Kidney (tissue), 13 donors: ENCODE measurements at regions not wholly inside any gene's neighbourhood (a gene's known extent, or its start where the extent isn't known, plus 50 kb on each side); places are given as distances from the start of the nearest gene placed in this dataset.
A peak's percentile ranks its signal among the peaks of the same experiment; 100 is the strongest.

Experiments
- DNase-seq, 5 donors: peaks; one replicate each; pipeline ENCODE4 v3.0.0-alpha.2; 2013 to 2020
- FAIRE-seq: peaks from 2 replicates; lab custom pipeline; 2012; peaks lifted over from hg19 to GRCh38; lab: Jason Lieb, UNC
- H3K27ac ChIP-seq, 2 donors: one replicate each; pipeline ENCODE4 v1.7.0; 2013; ENCODE audit warnings: low read depth in 2 of 2, low read length in 2 of 2, inconsistent platforms in 1 of 2
- H3K27me3 ChIP-seq: one replicate; pipeline ENCODE4 v1.7.1; 2013; ENCODE audit warnings: low read length, inconsistent platforms; ENCODE audit not compliant: control insufficient read depth, insufficient read depth
- H3K36me3 ChIP-seq, 3 donors: one replicate each; pipeline versions ENCODE4 v1.7.0 to v1.7.1; 2013; ENCODE audit warnings: low read length in 3 of 3, control low read depth in 1 of 3, inconsistent platforms in 1 of 3; ENCODE audit not compliant: insufficient read depth in 3 of 3, control insufficient read depth in 2 of 3
- H3K4me1 ChIP-seq, 3 donors: one replicate each; pipeline versions ENCODE4 v1.7.0 to v1.7.1; 2013; ENCODE audit warnings: low read length in 3 of 3, inconsistent platforms in 1 of 3, low read depth in 1 of 3; ENCODE audit not compliant: control insufficient read depth in 2 of 3, insufficient read depth in 2 of 3
- H3K4me3 ChIP-seq, 3 donors: one replicate each; pipeline versions ENCODE4 v1.7.0 to v1.8.1; 2013; ENCODE audit warnings: low read length in 3 of 3, control low read depth in 1 of 3, inconsistent platforms in 1 of 3
- H3K9ac ChIP-seq, 3 donors: one replicate each; pipeline versions ENCODE4 v1.7.0 to v1.7.1; 2013; ENCODE audit warnings: low read length in 3 of 3, control low read depth in 1 of 3, inconsistent platforms in 1 of 3
- H3K9me3 ChIP-seq, 3 donors: one replicate each; pipeline versions ENCODE4 v1.7.0 to v1.7.1; 2013; ENCODE audit warnings: low read length in 3 of 3, control low read depth in 1 of 3, inconsistent platforms in 1 of 3; ENCODE audit not compliant: control insufficient read depth in 2 of 3, insufficient read depth in 1 of 3
- intact Hi-C: fragments of 100-400 bp; cut with DNase I; formaldehyde crosslinking; loops from one replicate; pipeline ENCODE4 v1.11.1; 2022
- TF ChIP-seq, protein P1 (sequence below): IDR thresholded peaks from 3 replicates; pipeline ENCODE4 v1.5.1; 2012; ENCODE audit warnings: mild to moderate bottlenecking, moderate library complexity, borderline replicate concordance; ENCODE audit not compliant: insufficient read depth; ENCODE audit errors: extremely low read depth
- donor health status: control.
- donor health status: control.
- donor health status: control.
- donor health status: control.
- donor health status: control.
- donor health status: DM: yes; HTN: yes; CAD: no.
- donor health status: Normal renal cell carcinoma (clear cell type).

- Histone ChIP-seq H3K4me1 (no peaks in the 10 kb centered on the region), H3K36me3 (no peaks in the 10 kb centered on the region), H3K9me3 (no peaks in the 10 kb centered on the region), H3K27ac (no peak overlapping the region), H3K9ac (no peak overlapping the region), H3K4me3 (no peak overlapping the region), H3K27me3 (no peaks in the 10 kb centered on the region)
- TF ChIP-seq, protein P1, sequence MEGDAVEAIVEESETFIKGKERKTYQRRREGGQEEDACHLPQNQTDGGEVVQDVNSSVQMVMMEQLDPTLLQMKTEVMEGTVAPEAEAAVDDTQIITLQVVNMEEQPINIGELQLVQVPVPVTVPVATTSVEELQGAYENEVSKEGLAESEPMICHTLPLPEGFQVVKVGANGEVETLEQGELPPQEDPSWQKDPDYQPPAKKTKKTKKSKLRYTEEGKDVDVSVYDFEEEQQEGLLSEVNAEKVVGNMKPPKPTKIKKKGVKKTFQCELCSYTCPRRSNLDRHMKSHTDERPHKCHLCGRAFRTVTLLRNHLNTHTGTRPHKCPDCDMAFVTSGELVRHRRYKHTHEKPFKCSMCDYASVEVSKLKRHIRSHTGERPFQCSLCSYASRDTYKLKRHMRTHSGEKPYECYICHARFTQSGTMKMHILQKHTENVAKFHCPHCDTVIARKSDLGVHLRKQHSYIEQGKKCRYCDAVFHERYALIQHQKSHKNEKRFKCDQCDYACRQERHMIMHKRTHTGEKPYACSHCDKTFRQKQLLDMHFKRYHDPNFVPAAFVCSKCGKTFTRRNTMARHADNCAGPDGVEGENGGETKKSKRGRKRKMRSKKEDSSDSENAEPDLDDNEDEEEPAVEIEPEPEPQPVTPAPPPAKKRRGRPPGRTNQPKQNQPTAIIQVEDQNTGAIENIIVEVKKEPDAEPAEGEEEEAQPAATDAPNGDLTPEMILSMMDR: no peak
- FAIRE-seq (no peak), DNase-seq (no peak)
- intact Hi-C loops: no loop called here
Measured at GRCh38 chr4:119744580-119744979, 116.0 kb upstream of the PDE5A start.

- Histone ChIP-seq H3K27ac (no peak overlapping the region), H3K27me3 (no peaks in the 10 kb centered on the region), H3K4me1 (no peaks in the 10 kb centered on the region), H3K9ac (no peak overlapping the region), H3K9me3 (no peaks in the 10 kb centered on the region), H3K4me3 (no peak overlapping the region), H3K36me3 (no peaks in the 10 kb centered on the region)
- intact Hi-C loops: no loop called here
- no peak for FAIRE-seq
- TF ChIP-seq, protein P1: no peak
- DNase-seq: no peak
Measured at GRCh38 chr4:119743644-119744043, 115.0 kb upstream of the PDE5A start.

- Histone ChIP-seq H3K9me3 (no peaks in the 10 kb centered on the region), H3K4me3 (no peak overlapping the region), H3K27me3 (no peaks in the 10 kb centered on the region), H3K9ac (no peak overlapping the region), H3K4me1 (no peaks in the 10 kb centered on the region), H3K36me3 (no peaks in the 10 kb centered on the region), H3K27ac (no peak overlapping the region)
- DNase-seq (peak in 2 of 5 donors; percentile 39 to 45), FAIRE-seq (no peak)
- TF ChIP-seq, protein P1: no peak
- intact Hi-C loops: no loop called here
Measured at GRCh38 chr4:119739796-119740195, 111.2 kb upstream of the PDE5A start.

DNA sequence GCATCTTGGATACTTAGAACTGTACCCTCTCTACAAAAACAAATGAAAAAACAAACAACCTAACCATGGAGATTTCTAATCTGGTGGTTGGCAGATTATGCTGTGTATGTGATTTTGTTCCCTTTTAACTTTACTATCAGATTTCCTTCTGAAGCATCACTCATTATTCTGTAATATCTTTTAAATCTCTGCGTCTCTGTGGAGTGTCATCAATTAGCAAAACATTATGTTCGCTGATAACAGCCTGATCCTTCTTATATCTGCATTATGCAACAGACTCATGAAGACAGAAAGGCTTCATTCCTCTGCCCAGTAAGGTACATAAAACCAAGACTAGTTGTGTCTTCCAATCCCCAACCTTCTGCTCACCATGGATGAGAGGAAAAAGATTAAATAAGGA, 110.3 kb upstream of the PDE5A start:
- intact Hi-C loops: no loop called here
- H3K9me3 ChIP-seq: no peaks in the 10 kb centered on the region
- no peak overlapping the region for H3K27ac ChIP-seq
- DNase-seq: no peak
- TF ChIP-seq, protein P1: no peak
- H3K27me3 ChIP-seq: no peaks in the 10 kb centered on the region
- no peak for FAIRE-seq
- H3K36me3 ChIP-seq: no peaks in the 10 kb centered on the region
- H3K4me3 ChIP-seq: no peak overlapping the region
- no peaks in the 10 kb centered on the region for H3K4me1 ChIP-seq
- no peak overlapping the region for H3K9ac ChIP-seq
